H1 (cell line): ENCODE measurements at regions not wholly inside any gene's neighbourhood (a gene's known extent, or its start where the extent isn't known, plus 50 kb on each side); places are given as distances from the start of the nearest gene placed in this dataset.

Source experiments
- HDAC2 ChIP-seq, 2 experiments: fragments of 300-600 bp in 1 of 2; sonication (generic) in 1 of 2; IDR thresholded peaks; 2 replicates each; pipeline ENCODE4 v1.6.1; 2011 to 2012; ENCODE audit warnings: low read depth in 2 of 2, low read length in 2 of 2, mild to moderate bottlenecking in 2 of 2, moderate library complexity in 2 of 2, borderline replicate concordance in 1 of 2, inconsistent platforms in 1 of 2
- POLR2AphosphoS5 ChIP-seq: IDR thresholded peaks from 2 replicates; pipeline ENCODE4 v1.6.1; 2011; ENCODE audit warnings: low read depth, low read length
- RNF2 ChIP-seq: fragments of 200-900, 300-1000 bp; sonication (generic); IDR thresholded peaks from 2 replicates; pipeline ENCODE4 v1.7.1; 2016; ENCODE audit warnings: borderline replicate concordance, low read depth, mild to moderate bottlenecking, antibody characterized with exemption, low read length; ENCODE audit not compliant: poor library complexity, severe bottlenecking; ENCODE audit errors: missing control alignments
- SIX5 ChIP-seq: IDR thresholded peaks from 2 replicates; pipeline ENCODE4 v1.6.1; 2011; ENCODE audit warnings: mild to moderate bottlenecking, low read depth, low read length
- TBP ChIP-seq: IDR thresholded peaks from 2 replicates; pipeline ENCODE4 v1.6.1; 2011; ENCODE audit warnings: low read depth, low read length, improper control_type of control experiment

GRCh38 chr6:163667372-163668060 lies 253.0 kb downstream of the QKI start (continued):
- no peak for TF ChIP-seq RNF2
- no peak for TF ChIP-seq HDAC2 (IDR thresholded peaks at IDR 0.05; ENCODE audit: borderline replicate concordance in 1 of 2, low read depth in 2 of 2, low read length in 2 of 2)
- no peak for TF ChIP-seq POLR2AphosphoS5
- no peak for TF ChIP-seq SIX5
- TF ChIP-seq TBP, result no peak
